ENCODE measurements at regions not wholly inside any gene's neighbourhood (a gene's known extent, or its start where the extent isn't known, plus 50 kb on each side); places are given as distances from the start of the nearest gene placed in this dataset.

DNA sequence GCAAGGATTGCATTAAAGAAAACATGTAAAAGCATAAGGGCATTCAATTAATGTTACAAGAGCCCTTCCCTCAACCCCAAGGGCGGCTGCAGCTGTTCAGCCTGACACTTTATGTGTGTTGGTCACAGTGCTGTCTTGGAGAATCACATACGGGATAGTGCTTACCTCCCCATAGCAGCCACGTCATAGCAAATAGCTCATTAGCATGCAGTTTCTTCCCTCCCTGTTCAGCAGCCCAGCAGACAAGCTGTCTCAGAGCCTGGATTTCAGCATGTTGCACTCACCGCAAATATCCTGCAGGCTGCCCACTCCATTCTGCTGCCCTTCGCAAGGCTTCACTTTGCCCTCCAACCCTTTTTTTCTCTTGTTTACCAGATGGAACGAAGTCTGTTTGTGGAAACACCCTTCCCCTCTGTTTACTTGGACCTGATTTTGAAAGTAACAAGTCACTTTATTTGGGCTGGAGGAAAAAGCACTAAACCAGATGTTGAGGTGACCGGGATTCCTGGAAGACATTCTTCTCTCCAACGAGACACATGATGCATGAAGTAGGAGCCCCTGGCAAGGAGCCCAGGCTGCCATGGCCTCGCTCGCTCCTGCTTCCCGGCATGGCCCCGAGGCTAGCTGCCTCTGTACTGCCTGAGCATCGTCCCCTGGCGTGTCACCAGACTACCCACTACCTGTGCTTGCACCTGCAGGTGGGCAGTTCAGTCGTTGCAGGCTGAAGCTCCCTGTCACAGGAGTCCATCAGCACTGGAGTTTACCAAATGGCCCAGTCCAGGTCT, 151.6 kb upstream of the GMDS start (continued):
- TF ChIP-seq, protein P1, sequence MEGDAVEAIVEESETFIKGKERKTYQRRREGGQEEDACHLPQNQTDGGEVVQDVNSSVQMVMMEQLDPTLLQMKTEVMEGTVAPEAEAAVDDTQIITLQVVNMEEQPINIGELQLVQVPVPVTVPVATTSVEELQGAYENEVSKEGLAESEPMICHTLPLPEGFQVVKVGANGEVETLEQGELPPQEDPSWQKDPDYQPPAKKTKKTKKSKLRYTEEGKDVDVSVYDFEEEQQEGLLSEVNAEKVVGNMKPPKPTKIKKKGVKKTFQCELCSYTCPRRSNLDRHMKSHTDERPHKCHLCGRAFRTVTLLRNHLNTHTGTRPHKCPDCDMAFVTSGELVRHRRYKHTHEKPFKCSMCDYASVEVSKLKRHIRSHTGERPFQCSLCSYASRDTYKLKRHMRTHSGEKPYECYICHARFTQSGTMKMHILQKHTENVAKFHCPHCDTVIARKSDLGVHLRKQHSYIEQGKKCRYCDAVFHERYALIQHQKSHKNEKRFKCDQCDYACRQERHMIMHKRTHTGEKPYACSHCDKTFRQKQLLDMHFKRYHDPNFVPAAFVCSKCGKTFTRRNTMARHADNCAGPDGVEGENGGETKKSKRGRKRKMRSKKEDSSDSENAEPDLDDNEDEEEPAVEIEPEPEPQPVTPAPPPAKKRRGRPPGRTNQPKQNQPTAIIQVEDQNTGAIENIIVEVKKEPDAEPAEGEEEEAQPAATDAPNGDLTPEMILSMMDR (IDR thresholded peaks at IDR 0.05 in 2 of 3, conservative IDR thresholded peaks at IDR 0.05 in 1 of 3; ENCODE audit: borderline replicate concordance in 1 of 3, insufficient read depth in 1 of 3, low read depth in 2 of 3, low read length in 2 of 3): no peak
- TF ChIP-seq, protein P2, sequence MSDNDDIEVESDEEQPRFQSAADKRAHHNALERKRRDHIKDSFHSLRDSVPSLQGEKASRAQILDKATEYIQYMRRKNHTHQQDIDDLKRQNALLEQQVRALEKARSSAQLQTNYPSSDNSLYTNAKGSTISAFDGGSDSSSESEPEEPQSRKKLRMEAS (IDR thresholded peaks at IDR 0.05): no peak
- TF ChIP-seq YY1 (IDR thresholded peaks at IDR 0.05; ENCODE audit: extremely low read depth, insufficient replicate concordance, low read depth, low read length): no peak
- no peak for TF ChIP-seq EZH2phosphoT487 (IDR thresholded peaks at IDR 0.05; ENCODE audit: borderline replicate concordance)
- TF ChIP-seq, protein P3, sequence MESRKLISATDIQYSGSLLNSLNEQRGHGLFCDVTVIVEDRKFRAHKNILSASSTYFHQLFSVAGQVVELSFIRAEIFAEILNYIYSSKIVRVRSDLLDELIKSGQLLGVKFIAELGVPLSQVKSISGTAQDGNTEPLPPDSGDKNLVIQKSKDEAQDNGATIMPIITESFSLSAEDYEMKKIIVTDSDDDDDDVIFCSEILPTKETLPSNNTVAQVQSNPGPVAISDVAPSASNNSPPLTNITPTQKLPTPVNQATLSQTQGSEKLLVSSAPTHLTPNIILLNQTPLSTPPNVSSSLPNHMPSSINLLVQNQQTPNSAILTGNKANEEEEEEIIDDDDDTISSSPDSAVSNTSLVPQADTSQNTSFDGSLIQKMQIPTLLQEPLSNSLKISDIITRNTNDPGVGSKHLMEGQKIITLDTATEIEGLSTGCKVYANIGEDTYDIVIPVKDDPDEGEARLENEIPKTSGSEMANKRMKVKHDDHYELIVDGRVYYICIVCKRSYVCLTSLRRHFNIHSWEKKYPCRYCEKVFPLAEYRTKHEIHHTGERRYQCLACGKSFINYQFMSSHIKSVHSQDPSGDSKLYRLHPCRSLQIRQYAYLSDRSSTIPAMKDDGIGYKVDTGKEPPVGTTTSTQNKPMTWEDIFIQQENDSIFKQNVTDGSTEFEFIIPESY (IDR thresholded peaks at IDR 0.05; ENCODE audit: extremely low read depth, insufficient replicate concordance, low read length): no peak

DNA sequence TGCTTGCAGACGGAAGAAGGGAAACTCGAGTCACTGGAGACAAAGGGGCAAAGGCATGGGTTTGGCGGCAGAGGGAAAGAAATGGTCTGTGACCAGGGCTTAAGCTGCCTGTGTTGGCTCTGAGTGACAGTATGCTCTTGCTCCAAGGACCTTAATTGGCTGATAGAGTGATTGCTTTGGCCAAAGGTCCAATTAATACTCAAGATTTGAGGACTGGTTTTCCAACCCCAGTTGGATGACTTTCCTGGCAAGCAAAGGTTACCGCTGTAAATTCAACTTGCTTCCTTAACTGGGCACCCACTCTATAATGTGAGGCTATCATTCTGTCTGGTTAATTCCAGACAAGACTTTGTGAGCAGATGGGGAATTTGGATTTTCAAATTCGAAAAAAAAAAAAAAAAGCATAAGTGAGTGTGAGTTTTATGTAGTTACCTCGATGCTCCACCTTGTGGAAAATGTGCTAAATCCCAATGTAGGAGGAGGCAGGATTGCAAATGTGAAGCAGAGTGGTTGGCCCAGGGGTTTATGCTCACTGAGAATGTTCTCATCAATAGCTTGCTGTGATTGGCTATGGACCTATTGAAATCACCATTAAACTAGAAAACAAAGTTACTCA, 150.7 kb upstream of the GMDS start:
- Histone ChIP-seq H2AFZ (ENCODE audit: low read depth, low read length, poor library complexity, severe bottlenecking) (no peak overlapping the region), H3K4me3 (replicated peaks in 1 of 2; ENCODE audit: low read depth in 1 of 2, low read length in 2 of 2) (no peak overlapping the region), H4K20me1 (ENCODE audit: insufficient read depth) (no peaks in the 10 kb centered on the region), H3K4me2 (ENCODE audit: low read length) (no peak overlapping the region), H3K27ac (ENCODE audit: low read depth, low read length) (no peak overlapping the region), H3K9me3 (ENCODE audit: control insufficient read depth in 1 of 2, insufficient read depth in 1 of 2, low read depth in 1 of 2, low read length in 2 of 2) (no peaks in the 10 kb centered on the region), H3K9ac (ENCODE audit: low read length) (no peak overlapping the region), H3K79me2 (ENCODE audit: insufficient read depth, low read length) (no peaks in the 10 kb centered on the region), H3K36me3 (ENCODE audit: control insufficient read depth in 1 of 2, insufficient read depth in 2 of 2, low read length in 2 of 2) (no peaks in the 10 kb centered on the region), H3K27me3 (ENCODE audit: insufficient read depth, low read length) (no peaks in the 10 kb centered on the region), H3K9me2 (ENCODE audit: insufficient read depth) (no peaks in the 10 kb centered on the region), H3K4me1 (ENCODE audit: control insufficient read depth in 1 of 2, insufficient read depth in 2 of 2, low read length in 2 of 2) (no peaks in the 10 kb centered on the region)
- RAD21 ChIA-PET (ENCODE audit: low non-redundant PET in 1 of 2, low total read pairs in 2 of 2, uncharacterized antibody in 2 of 2, unreplicated experiment in 2 of 2): no interaction called here
- no peak; the same call in 1 of the 2 replicates for ATAC-seq
- no peak for TF ChIP-seq CEBPB (IDR thresholded peaks at IDR 0.05; ENCODE audit: low read depth)
- no peak for TF ChIP-seq YY1 (IDR thresholded peaks at IDR 0.05; ENCODE audit: extremely low read depth, insufficient replicate concordance, low read depth, low read length)
- TF ChIP-seq, protein P2 (IDR thresholded peaks at IDR 0.05): no peak
- no peak for TF ChIP-seq EZH2phosphoT487 (IDR thresholded peaks at IDR 0.05; ENCODE audit: borderline replicate concordance)
- TF ChIP-seq, protein P1 (IDR thresholded peaks at IDR 0.05 in 2 of 3, conservative IDR thresholded peaks at IDR 0.05 in 1 of 3; ENCODE audit: borderline replicate concordance in 1 of 3, insufficient read depth in 1 of 3, low read depth in 2 of 3, low read length in 2 of 3): 0 out of 6 replicates have a peak, but pooled peaks of 1 of the 3 experiments have one; percentile 6
- TF ChIP-seq, protein P4, sequence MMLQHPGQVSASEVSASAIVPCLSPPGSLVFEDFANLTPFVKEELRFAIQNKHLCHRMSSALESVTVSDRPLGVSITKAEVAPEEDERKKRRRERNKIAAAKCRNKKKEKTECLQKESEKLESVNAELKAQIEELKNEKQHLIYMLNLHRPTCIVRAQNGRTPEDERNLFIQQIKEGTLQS (IDR thresholded peaks at IDR 0.05): no peak
- TF ChIP-seq RAD21 (IDR thresholded peaks at IDR 0.05; ENCODE audit: low read depth): peak; percentile 43; the same call in 1 of the 2 replicates
- TF ChIP-seq ELF1 (IDR thresholded peaks at IDR 0.05; ENCODE audit: borderline replicate concordance, low read depth): no peak
- intact Hi-C loops (cut with micrococcal nuclease): no loop called here
- CTCF ChIA-PET: no interaction called here
- no TSS peak for BruUV-seq (replicated peaks)
- POLR2A ChIA-PET: no interaction called here
- DNase-seq (ENCODE audit: low read depth, low spot score): no peak

Data from HCT116 (cell line).